HCT116 (cell line): ENCODE measurements at regions not wholly inside any gene's neighbourhood (a gene's known extent, or its start where the extent isn't known, plus 50 kb on each side); places are given as distances from the start of the nearest gene placed in this dataset.

Experiments
- ATAC-seq: fragments of 200-7000 bp; cut with Tn5 transposase; 2 replicates; pipeline ENCODE4 v1.9.1; 2020; ENCODE audit warnings: mild to moderate bottlenecking, moderate library complexity
- BruUV-seq: library from RNA; stranded (reverse); fragments of 400-500 nt; replicated peaks from 2 replicates; lab custom pipeline; 2021; lab: Mats Ljungman, UMichigan
- CTCF ChIA-PET: fragments of 300-600 bp; sonication (Branson Sonifier 250); formaldehyde crosslinking; loops from one replicate; lab custom pipeline; 2021; ENCODE audit warnings: antibody characterized with exemption; lab: Charles Lee
- POLR2A ChIA-PET: fragments of 300-600, 350-600 bp; sonication (Branson Sonifier 250); formaldehyde crosslinking; loops from one replicate; lab custom pipeline; 2021; ENCODE audit warnings: antibody characterized with exemption; lab: Charles Lee
- RAD21 ChIA-PET, 2 experiments: fragments of 300-600 bp; sonication (Branson Sonifier 250); formaldehyde crosslinking; loops; one replicate each; lab custom pipeline; 2023; ENCODE audit warnings: low total read pairs in 2 of 2; ENCODE audit not compliant: uncharacterized antibody in 2 of 2, unreplicated experiment in 2 of 2, low non-redundant PET in 1 of 2; lab: Charles Lee
- DNase-seq: peaks from one replicate; pipeline ENCODE4 v3.0.0-alpha.2; 2010; ENCODE audit warnings: low read depth, low spot score
- H2AFZ ChIP-seq: fragments of 200-600 bp; shearing (Covaris generic), sonication (generic); 2 replicates; pipeline ENCODE4 v1.6.1; 2017; ENCODE audit warnings: low read depth, mixed run types, mixed read lengths, antibody characterized with exemption, low read length; ENCODE audit not compliant: poor library complexity, severe bottlenecking
- H3K27ac ChIP-seq: 2 replicates; pipeline ENCODE4 v1.5.1; 2012; ENCODE audit warnings: low read depth, low read length
- H3K27me3 ChIP-seq: fragments of 200-600 bp; sonication (generic); 2 replicates; pipeline ENCODE4 v1.6.1; 2016; ENCODE audit warnings: mixed run types, low read length, mixed read lengths; ENCODE audit not compliant: insufficient read depth
- H3K36me3 ChIP-seq, 2 experiments: fragments of 200-500 bp in 1 of 2; fragments of 200-600 bp in 1 of 2; sonication (Bioruptor generic) in 1 of 2; sonication (generic) in 1 of 2; 2 replicates each; pipeline versions ENCODE4 v1.5.1 to v1.6.1; 2014 to 2016; ENCODE audit warnings: low read length in 2 of 2, inconsistent platforms in 1 of 2, mixed read lengths in 1 of 2, mixed run types in 1 of 2; ENCODE audit not compliant: insufficient read depth in 2 of 2, control insufficient read depth in 1 of 2
- H3K4me1 ChIP-seq, 2 experiments: fragments of 200-600 bp in 1 of 2; sonication (generic) in 1 of 2; 2 replicates each; pipeline versions ENCODE4 v1.5.1 to v1.6.1; 2012 to 2017; ENCODE audit warnings: low read length in 2 of 2, inconsistent platforms in 1 of 2, mild to moderate bottlenecking in 1 of 2, mixed read lengths in 1 of 2, mixed run types in 1 of 2, moderate library complexity in 1 of 2; ENCODE audit not compliant: insufficient read depth in 2 of 2, control insufficient read depth in 1 of 2
- H3K4me2 ChIP-seq: fragments of 200-600 bp; sonication (generic); 2 replicates; pipeline ENCODE4 v1.6.1; 2017; ENCODE audit warnings: mixed run types, low read length, mixed read lengths
- H3K4me3 ChIP-seq, 2 experiments: fragments of 200-600 bp in 1 of 2; sonication (generic) in 1 of 2; replicated peaks in 1 of 2; 2 replicates each; pipeline ENCODE4 v1.5.1; 2011 to 2016; ENCODE audit warnings: low read length in 2 of 2, control low read depth in 1 of 2, low read depth in 1 of 2, mild to moderate bottlenecking in 1 of 2, mixed read lengths in 1 of 2, mixed run types in 1 of 2
- H3K79me2 ChIP-seq: fragments of 200-600 bp; sonication (generic); 2 replicates; pipeline ENCODE4 v1.6.1; 2017; ENCODE audit warnings: mild to moderate bottlenecking, mixed run types, low read length, moderate library complexity, mixed read lengths; ENCODE audit not compliant: insufficient read depth
- H3K9ac ChIP-seq: fragments of 200-600 bp; sonication (generic); 2 replicates; pipeline ENCODE4 v1.6.1; 2016; ENCODE audit warnings: low read length, mixed read lengths
- H3K9me2 ChIP-seq: fragments of 200-600 bp; sonication (generic), shearing (Covaris generic); 2 replicates; pipeline ENCODE4 v1.6.1; 2017; ENCODE audit warnings: mixed run types, mild to moderate bottlenecking, moderate library complexity; ENCODE audit not compliant: insufficient read depth
- H3K9me3 ChIP-seq, 2 experiments: fragments of 200-500 bp in 1 of 2; fragments of 200-600 bp in 1 of 2; sonication (Bioruptor generic) in 1 of 2; sonication (generic) in 1 of 2; 2 replicates each; pipeline ENCODE4 v1.6.1; 2014 to 2017; ENCODE audit warnings: low read length in 2 of 2, mixed read lengths in 2 of 2, inconsistent platforms in 1 of 2, low read depth in 1 of 2, mild to moderate bottlenecking in 1 of 2, mixed run types in 1 of 2, moderate library complexity in 1 of 2; ENCODE audit not compliant: control insufficient read depth in 1 of 2, insufficient read depth in 1 of 2
- H4K20me1 ChIP-seq: fragments of 200-600 bp; sonication (generic), shearing (Covaris generic); 2 replicates; pipeline ENCODE4 v1.6.1; 2017; ENCODE audit warnings: mixed run types, mild to moderate bottlenecking, moderate library complexity; ENCODE audit not compliant: insufficient read depth
- CEBPB ChIP-seq: IDR thresholded peaks from 2 replicates; pipeline ENCODE4 v1.6.1; 2012; ENCODE audit warnings: low read depth
- EZH2phosphoT487 ChIP-seq: fragments of 200-600 bp; IDR thresholded peaks from 2 replicates; pipeline ENCODE4 v1.6.1; 2018; ENCODE audit warnings: antibody characterized with exemption, borderline replicate concordance
- FOSL1 ChIP-seq: IDR thresholded peaks from 2 replicates; pipeline ENCODE4 v1.6.1; 2012; ENCODE audit warnings: low read depth
- JUND ChIP-seq: IDR thresholded peaks from 2 replicates; pipeline ENCODE4 v1.6.1; 2012
- POLR2A ChIP-seq: IDR thresholded peaks from 2 replicates; pipeline ENCODE4 v1.7.0; 2011; ENCODE audit warnings: borderline replicate concordance; ENCODE audit not compliant: insufficient read depth, insufficient read length; ENCODE audit errors: extremely low read depth
- POLR2AphosphoS5 ChIP-seq: IDR thresholded peaks from 2 replicates; pipeline ENCODE4 v1.6.1; 2011; ENCODE audit warnings: mild to moderate bottlenecking, low read depth, low read length, moderate library complexity
- SRF ChIP-seq: IDR thresholded peaks from 2 replicates; pipeline ENCODE4 v1.6.1; 2012; ENCODE audit warnings: low read depth
- TCF7L2 ChIP-seq: IDR thresholded peaks from 2 replicates; pipeline ENCODE4 v1.7.0; 2011; ENCODE audit warnings: borderline replicate concordance, inconsistent platforms; ENCODE audit not compliant: insufficient read depth, insufficient read length; ENCODE audit errors: extremely low read depth
- YY1 ChIP-seq: IDR thresholded peaks from 2 replicates; pipeline ENCODE4 v1.6.1; 2011; ENCODE audit warnings: low read length, low read depth, moderate library complexity, mild to moderate bottlenecking; ENCODE audit not compliant: insufficient replicate concordance; ENCODE audit errors: extremely low read depth
- ZFX ChIP-seq: fragments of 450-650 bp; IDR thresholded peaks from 2 replicates; pipeline ENCODE4 v1.6.1; 2017
- ZNF274 ChIP-seq: fragments of 200-500 bp; sonication (Bioruptor generic); IDR thresholded peaks from 2 replicates; pipeline ENCODE4 v1.6.1; 2014; ENCODE audit warnings: mild to moderate bottlenecking, low read depth, low read length, inconsistent platforms
- intact Hi-C: fragments of 100-400 bp; cut with micrococcal nuclease; formaldehyde crosslinking; loops from 2 replicates; pipeline ENCODE4 v1.10.0; 2022
- TF ChIP-seq, protein P1 (sequence below): IDR thresholded peaks from 2 replicates; pipeline ENCODE4 v1.6.1; 2012
- TF ChIP-seq, protein P2 (sequence below): IDR thresholded peaks from 2 replicates; pipeline ENCODE4 v1.6.1; 2012; ENCODE audit warnings: low read depth
- TF ChIP-seq, protein P3 (sequence below): IDR thresholded peaks from 2 replicates; pipeline ENCODE4 v1.6.1; 2012

DNA sequence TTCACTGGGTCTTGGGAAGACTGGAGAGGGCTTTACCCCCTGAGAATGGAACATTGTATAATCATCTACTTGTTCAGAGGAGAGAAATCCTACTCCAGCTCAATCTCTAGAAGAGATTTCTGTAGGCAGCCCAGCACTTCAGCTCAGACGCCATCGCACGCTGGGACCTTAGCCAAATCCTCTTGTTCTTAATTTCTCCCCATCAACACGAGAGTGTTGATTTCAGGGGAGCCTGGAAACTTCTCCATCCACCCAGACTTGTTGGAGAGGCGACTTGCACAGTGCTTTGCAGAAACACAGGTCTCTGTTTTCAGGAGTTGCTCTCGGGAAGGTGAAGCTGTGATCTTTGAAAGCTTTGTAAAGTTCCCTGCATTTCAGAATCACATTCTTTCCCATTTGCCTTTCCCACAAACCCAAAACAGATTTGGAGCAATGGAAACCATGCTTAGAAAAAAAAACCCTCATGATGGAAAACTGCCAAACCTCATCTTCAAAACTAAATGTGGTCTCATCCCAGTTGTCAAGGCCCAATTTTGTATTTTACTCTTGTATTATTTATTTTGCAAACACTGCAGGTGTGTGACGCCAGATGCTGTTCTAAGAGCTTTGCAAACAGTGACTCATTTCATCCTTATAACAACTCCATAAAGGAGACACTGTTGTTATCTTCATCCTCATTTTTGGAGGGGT, 60.9 kb downstream of the CALML3 start:
- ChIA-PET CTCF (no interaction called here), POLR2A (no interaction called here), RAD21 (no interaction called here)
- TF ChIP-seq, protein P1, sequence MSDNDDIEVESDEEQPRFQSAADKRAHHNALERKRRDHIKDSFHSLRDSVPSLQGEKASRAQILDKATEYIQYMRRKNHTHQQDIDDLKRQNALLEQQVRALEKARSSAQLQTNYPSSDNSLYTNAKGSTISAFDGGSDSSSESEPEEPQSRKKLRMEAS: no peak
- TF ChIP-seq CEBPB (no peak), FOSL1 (no peak), ZFX (no peak), ZNF274 (no peak), SRF (no peak), JUND (no peak), POLR2AphosphoS5 (no peak), YY1 (no peak), EZH2phosphoT487 (no peak), POLR2A (no peak), TCF7L2 (no peak)
- TF ChIP-seq, protein P2, sequence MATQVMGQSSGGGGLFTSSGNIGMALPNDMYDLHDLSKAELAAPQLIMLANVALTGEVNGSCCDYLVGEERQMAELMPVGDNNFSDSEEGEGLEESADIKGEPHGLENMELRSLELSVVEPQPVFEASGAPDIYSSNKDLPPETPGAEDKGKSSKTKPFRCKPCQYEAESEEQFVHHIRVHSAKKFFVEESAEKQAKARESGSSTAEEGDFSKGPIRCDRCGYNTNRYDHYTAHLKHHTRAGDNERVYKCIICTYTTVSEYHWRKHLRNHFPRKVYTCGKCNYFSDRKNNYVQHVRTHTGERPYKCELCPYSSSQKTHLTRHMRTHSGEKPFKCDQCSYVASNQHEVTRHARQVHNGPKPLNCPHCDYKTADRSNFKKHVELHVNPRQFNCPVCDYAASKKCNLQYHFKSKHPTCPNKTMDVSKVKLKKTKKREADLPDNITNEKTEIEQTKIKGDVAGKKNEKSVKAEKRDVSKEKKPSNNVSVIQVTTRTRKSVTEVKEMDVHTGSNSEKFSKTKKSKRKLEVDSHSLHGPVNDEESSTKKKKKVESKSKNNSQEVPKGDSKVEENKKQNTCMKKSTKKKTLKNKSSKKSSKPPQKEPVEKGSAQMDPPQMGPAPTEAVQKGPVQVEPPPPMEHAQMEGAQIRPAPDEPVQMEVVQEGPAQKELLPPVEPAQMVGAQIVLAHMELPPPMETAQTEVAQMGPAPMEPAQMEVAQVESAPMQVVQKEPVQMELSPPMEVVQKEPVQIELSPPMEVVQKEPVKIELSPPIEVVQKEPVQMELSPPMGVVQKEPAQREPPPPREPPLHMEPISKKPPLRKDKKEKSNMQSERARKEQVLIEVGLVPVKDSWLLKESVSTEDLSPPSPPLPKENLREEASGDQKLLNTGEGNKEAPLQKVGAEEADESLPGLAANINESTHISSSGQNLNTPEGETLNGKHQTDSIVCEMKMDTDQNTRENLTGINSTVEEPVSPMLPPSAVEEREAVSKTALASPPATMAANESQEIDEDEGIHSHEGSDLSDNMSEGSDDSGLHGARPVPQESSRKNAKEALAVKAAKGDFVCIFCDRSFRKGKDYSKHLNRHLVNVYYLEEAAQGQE: no peak
- TF ChIP-seq, protein P3, sequence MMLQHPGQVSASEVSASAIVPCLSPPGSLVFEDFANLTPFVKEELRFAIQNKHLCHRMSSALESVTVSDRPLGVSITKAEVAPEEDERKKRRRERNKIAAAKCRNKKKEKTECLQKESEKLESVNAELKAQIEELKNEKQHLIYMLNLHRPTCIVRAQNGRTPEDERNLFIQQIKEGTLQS: no peak
- no peaks in the 10 kb centered on the region for H3K27me3 ChIP-seq
- no peaks in the 10 kb centered on the region; a peak in 1 of 4 replicates for H3K9me3 ChIP-seq
- peak overlapping the region; percentile 52 for H3K4me2 ChIP-seq
- H3K9me2 ChIP-seq: no peaks in the 10 kb centered on the region
- BruUV-seq: no TSS peak
- no peaks in the 10 kb centered on the region for H3K36me3 ChIP-seq
- peak overlapping the region; percentile 38 for H2AFZ ChIP-seq
- peaks cover 7 to 50% of the 10 kb centered on the region in 2 experiments for H3K4me1 ChIP-seq
- H3K4me3 ChIP-seq: no peak overlapping the region
- H4K20me1 ChIP-seq: no peaks in the 10 kb centered on the region
- peak overlapping the region; percentile 10; the same call in 1 of the 2 replicates for H3K9ac ChIP-seq
- no peaks in the 10 kb centered on the region for H3K79me2 ChIP-seq
- intact Hi-C loops: loop anchor here (1.0 kb wide), 1 partner anchor 38 kb away; no protein-coding TSS in a partner anchor
- DNase-seq (no peak), ATAC-seq (no peak; the same call in 1 of the 2 replicates)
- H3K27ac ChIP-seq: no peak overlapping the region
